ENCODE measurements at regions not wholly inside any gene's neighbourhood (a gene's known extent, or its start where the extent isn't known, plus 50 kb on each side); places are given as distances from the start of the nearest gene placed in this dataset.

- H3K4me1 ChIP-seq (ENCODE audit: control extremely low read depth in 1 of 4, control insufficient read depth in 4 of 4, insufficient read depth in 4 of 4, low read length in 3 of 4), result no peaks in the 10 kb centered on the region
- no peaks in the 10 kb centered on the region for H3K36me3 ChIP-seq (ENCODE audit: control insufficient read depth in 4 of 4, insufficient read depth in 4 of 4, low read length in 3 of 4)
- peaks cover 0 to 2% (median 0%) of the 10 kb centered on the region in 5 experiments for H3K9me3 ChIP-seq (ENCODE audit: control extremely low read depth in 1 of 5, control insufficient read depth in 4 of 5, insufficient read depth in 2 of 5, low read depth in 1 of 5, low read length in 4 of 5)
- CTCF ChIA-PET, result no interaction called here
- POLR2A ChIA-PET, result no interaction called here
- H3K27ac ChIP-seq (ENCODE audit: insufficient read depth in 1 of 2, low read depth in 1 of 2, low read length in 2 of 2, poor library complexity in 1 of 2, severe bottlenecking in 2 of 2), result no peak overlapping the region
- H3K4me3 ChIP-seq (ENCODE audit: control insufficient read depth in 1 of 7, extremely low read depth in 1 of 7, insufficient read depth in 4 of 7, low read depth in 2 of 7, low read length in 6 of 7), result no peak overlapping the region
- 50% methylated on average over 2 of the region's 6 CpGs for WGBS (ENCODE audit: insufficient coverage)
- H3K27me3 ChIP-seq (replicated peaks in 2 of 5; ENCODE audit: control insufficient read depth in 4 of 5, insufficient read depth in 5 of 5, low read length in 4 of 5), result no peaks in the 10 kb centered on the region
- DNase-seq, result peak in 2 of 3 donors; percentile 3 to 31
These were observed 164.7 kb upstream of the FAM98A start for GRCh38 chr2:33763671-33764310.

GRCh38 chr2:33762636-33763035 lies 163.5 kb upstream of the FAM98A start:
- H3K9me3 ChIP-seq (ENCODE audit: control extremely low read depth in 1 of 5, control insufficient read depth in 4 of 5, insufficient read depth in 2 of 5, low read depth in 1 of 5, low read length in 4 of 5), result peaks cover 0 to 2% (median 0%) of the 10 kb centered on the region in 5 experiments

GRCh38 chr2:33746208-33746800 lies 147.2 kb upstream of the FAM98A start:
- WGBS (ENCODE audit: insufficient coverage), result no CpG with 5 or more reads among the region's 2 CpGs
- ChIA-PET POLR2A (no interaction called here), CTCF (no interaction called here)

More at GRCh38 chr2:33762636-33763035, 163.5 kb upstream of the FAM98A start:
- H3K4me1 ChIP-seq (ENCODE audit: control extremely low read depth in 1 of 4, control insufficient read depth in 4 of 4, insufficient read depth in 4 of 4, low read length in 3 of 4), result no peaks in the 10 kb centered on the region
- 80% methylated on average over 2 of the region's 3 CpGs for WGBS (ENCODE audit: insufficient coverage)
- DNase-seq, result no peak
- H3K27me3 ChIP-seq (replicated peaks in 2 of 5; ENCODE audit: control insufficient read depth in 4 of 5, insufficient read depth in 5 of 5, low read length in 4 of 5), result no peaks in the 10 kb centered on the region
- H3K27ac ChIP-seq (ENCODE audit: insufficient read depth in 1 of 2, low read depth in 1 of 2, low read length in 2 of 2, poor library complexity in 1 of 2, severe bottlenecking in 2 of 2), result no peak overlapping the region
- H3K36me3 ChIP-seq (ENCODE audit: control insufficient read depth in 4 of 4, insufficient read depth in 4 of 4, low read length in 3 of 4), result no peaks in the 10 kb centered on the region
- ChIA-PET CTCF (no interaction called here), POLR2A (no interaction called here)
- no peak overlapping the region for H3K4me3 ChIP-seq (ENCODE audit: control insufficient read depth in 1 of 7, extremely low read depth in 1 of 7, insufficient read depth in 4 of 7, low read depth in 2 of 7, low read length in 6 of 7)

GRCh38 chr2:33735096-33735495 lies 136.0 kb upstream of the FAM98A start:
- no CpG with 5 or more reads among the region's 1 CpG for WGBS (ENCODE audit: insufficient coverage)
- no peak overlapping the region for H3K4me3 ChIP-seq (ENCODE audit: control insufficient read depth in 1 of 7, extremely low read depth in 1 of 7, insufficient read depth in 4 of 7, low read depth in 2 of 7, low read length in 6 of 7)
- ChIA-PET POLR2A (no interaction called here), CTCF (no interaction called here)
- H3K27ac ChIP-seq (ENCODE audit: insufficient read depth in 1 of 2, low read depth in 1 of 2, low read length in 2 of 2, poor library complexity in 1 of 2, severe bottlenecking in 2 of 2), result no peak overlapping the region
- no peaks in the 10 kb centered on the region for H3K9me3 ChIP-seq (ENCODE audit: control extremely low read depth in 1 of 5, control insufficient read depth in 4 of 5, insufficient read depth in 2 of 5, low read depth in 1 of 5, low read length in 4 of 5)
- no peak for DNase-seq
- no peaks in the 10 kb centered on the region for H3K4me1 ChIP-seq (ENCODE audit: control extremely low read depth in 1 of 4, control insufficient read depth in 4 of 4, insufficient read depth in 4 of 4, low read length in 3 of 4)
- H3K27me3 ChIP-seq (replicated peaks in 2 of 5; ENCODE audit: control insufficient read depth in 4 of 5, insufficient read depth in 5 of 5, low read length in 4 of 5), result no peaks in the 10 kb centered on the region
- no peaks in the 10 kb centered on the region for H3K36me3 ChIP-seq (ENCODE audit: control insufficient read depth in 4 of 4, insufficient read depth in 4 of 4, low read length in 3 of 4)

More at GRCh38 chr2:33746208-33746800, 147.2 kb upstream of the FAM98A start:
- Histone ChIP-seq H3K4me3 (ENCODE audit: control insufficient read depth in 1 of 7, extremely low read depth in 1 of 7, insufficient read depth in 4 of 7, low read depth in 2 of 7, low read length in 6 of 7) (no peak overlapping the region), H3K27me3 (replicated peaks in 2 of 5; ENCODE audit: control insufficient read depth in 4 of 5, insufficient read depth in 5 of 5, low read length in 4 of 5) (no peaks in the 10 kb centered on the region), H3K27ac (ENCODE audit: insufficient read depth in 1 of 2, low read depth in 1 of 2, low read length in 2 of 2, poor library complexity in 1 of 2, severe bottlenecking in 2 of 2) (no peak overlapping the region), H3K9me3 (ENCODE audit: control extremely low read depth in 1 of 5, control insufficient read depth in 4 of 5, insufficient read depth in 2 of 5, low read depth in 1 of 5, low read length in 4 of 5) (peaks cover 0 to 5% (median 0%) of the 10 kb centered on the region in 5 experiments), H3K4me1 (ENCODE audit: control extremely low read depth in 1 of 4, control insufficient read depth in 4 of 4, insufficient read depth in 4 of 4, low read length in 3 of 4) (no peaks in the 10 kb centered on the region), H3K36me3 (ENCODE audit: control insufficient read depth in 4 of 4, insufficient read depth in 4 of 4, low read length in 3 of 4) (no peaks in the 10 kb centered on the region)
- no peak for DNase-seq

DNA sequence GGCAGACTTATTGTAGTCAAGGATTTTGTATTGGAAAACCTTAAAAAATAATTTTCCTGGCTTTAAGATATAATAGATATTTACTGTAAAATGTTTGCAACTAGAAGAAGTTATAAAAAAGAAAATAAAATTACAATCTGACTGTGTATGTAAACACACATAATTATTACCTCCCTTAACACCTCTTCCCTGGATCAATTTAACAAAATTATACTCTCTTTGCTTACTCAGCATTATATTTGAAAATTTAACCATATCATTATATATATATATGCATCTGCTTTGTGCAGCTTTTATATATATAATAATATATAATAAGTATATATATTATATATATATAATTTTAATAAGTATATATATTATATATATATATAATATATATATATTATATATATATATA lies 131.7 kb upstream of the FAM98A start:
- Histone ChIP-seq H3K4me3 (ENCODE audit: control insufficient read depth in 1 of 7, extremely low read depth in 1 of 7, insufficient read depth in 4 of 7, low read depth in 2 of 7, low read length in 6 of 7) (no peak overlapping the region), H3K4me1 (ENCODE audit: control extremely low read depth in 1 of 4, control insufficient read depth in 4 of 4, insufficient read depth in 4 of 4, low read length in 3 of 4) (no peaks in the 10 kb centered on the region), H3K27ac (ENCODE audit: insufficient read depth in 1 of 2, low read depth in 1 of 2, low read length in 2 of 2, poor library complexity in 1 of 2, severe bottlenecking in 2 of 2) (no peak overlapping the region), H3K27me3 (replicated peaks in 2 of 5; ENCODE audit: control insufficient read depth in 4 of 5, insufficient read depth in 5 of 5, low read length in 4 of 5) (no peaks in the 10 kb centered on the region), H3K36me3 (ENCODE audit: control insufficient read depth in 4 of 4, insufficient read depth in 4 of 4, low read length in 3 of 4) (no peaks in the 10 kb centered on the region), H3K9me3 (ENCODE audit: control extremely low read depth in 1 of 5, control insufficient read depth in 4 of 5, insufficient read depth in 2 of 5, low read depth in 1 of 5, low read length in 4 of 5) (peaks cover 0 to 4% (median 3%) of the 10 kb centered on the region in 5 experiments)
- CTCF ChIA-PET, result no interaction called here
- POLR2A ChIA-PET, result no interaction called here
- DNase-seq, result no peak

DNA sequence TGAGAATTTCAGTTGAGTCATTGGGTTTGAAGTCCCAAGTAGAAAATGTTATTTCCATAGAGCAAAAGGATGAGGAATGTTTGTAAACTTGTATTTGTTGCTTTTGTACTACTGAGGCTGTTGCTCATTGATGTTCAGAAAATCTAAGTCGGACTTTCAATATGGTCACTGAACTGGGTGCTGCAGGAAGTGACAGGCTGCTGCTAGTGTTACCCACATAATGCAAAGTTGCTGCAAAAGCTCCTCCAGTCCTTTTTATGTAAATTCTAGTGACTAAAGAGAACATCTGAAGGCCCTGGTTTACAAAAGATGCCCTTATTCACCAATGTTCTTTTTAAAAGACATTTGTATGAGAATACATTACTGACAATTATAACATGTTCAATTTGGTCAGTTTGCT lies 131.1 kb upstream of the FAM98A start:
- H3K4me1 ChIP-seq (ENCODE audit: control extremely low read depth in 1 of 4, control insufficient read depth in 4 of 4, insufficient read depth in 4 of 4, low read length in 3 of 4), result no peaks in the 10 kb centered on the region
- peaks cover 0 to 4% (median 3%) of the 10 kb centered on the region in 5 experiments for H3K9me3 ChIP-seq (ENCODE audit: control extremely low read depth in 1 of 5, control insufficient read depth in 4 of 5, insufficient read depth in 2 of 5, low read depth in 1 of 5, low read length in 4 of 5)
- no peak for DNase-seq
- WGBS (ENCODE audit: insufficient coverage), result 67% methylated on average over 1 of the region's 1 CpG
- no peak overlapping the region for H3K27ac ChIP-seq (ENCODE audit: insufficient read depth in 1 of 2, low read depth in 1 of 2, low read length in 2 of 2, poor library complexity in 1 of 2, severe bottlenecking in 2 of 2)
- no peak overlapping the region for H3K4me3 ChIP-seq (ENCODE audit: control insufficient read depth in 1 of 7, extremely low read depth in 1 of 7, insufficient read depth in 4 of 7, low read depth in 2 of 7, low read length in 6 of 7)
- ChIA-PET CTCF (interaction anchor here (0.6 kb wide), 1 partner anchor 361 kb away, joined by 3 read pairs; no protein-coding TSS in a partner anchor), POLR2A (no interaction called here)
- no peaks in the 10 kb centered on the region for H3K27me3 ChIP-seq (replicated peaks in 2 of 5; ENCODE audit: control insufficient read depth in 4 of 5, insufficient read depth in 5 of 5, low read length in 4 of 5)
- no peaks in the 10 kb centered on the region for H3K36me3 ChIP-seq (ENCODE audit: control insufficient read depth in 4 of 4, insufficient read depth in 4 of 4, low read length in 3 of 4)

DNA sequence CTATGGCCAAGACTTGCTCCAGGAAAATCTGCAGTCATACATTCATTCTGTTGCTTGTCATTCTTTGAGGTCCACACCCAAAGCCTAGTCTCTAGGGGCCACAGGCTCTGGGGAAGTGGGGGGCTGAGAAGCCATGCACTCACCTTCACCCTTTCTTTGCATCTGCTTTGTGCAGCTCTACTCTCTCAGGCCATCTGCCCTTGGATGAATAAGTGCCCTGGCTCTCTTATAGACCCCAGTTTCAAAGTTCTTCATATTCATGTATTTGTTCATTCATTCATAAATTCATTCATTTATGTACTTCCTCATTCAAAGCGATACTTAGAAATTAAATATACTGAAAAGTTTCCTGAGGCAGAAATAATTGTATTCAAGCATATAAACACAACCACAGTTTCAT lies 130.3 kb upstream of the FAM98A start:
- no peak for DNase-seq
- Histone ChIP-seq H3K4me3 (ENCODE audit: control insufficient read depth in 1 of 7, extremely low read depth in 1 of 7, insufficient read depth in 4 of 7, low read depth in 2 of 7, low read length in 6 of 7) (no peak overlapping the region), H3K36me3 (ENCODE audit: control insufficient read depth in 4 of 4, insufficient read depth in 4 of 4, low read length in 3 of 4) (no peaks in the 10 kb centered on the region), H3K9me3 (ENCODE audit: control extremely low read depth in 1 of 5, control insufficient read depth in 4 of 5, insufficient read depth in 2 of 5, low read depth in 1 of 5, low read length in 4 of 5) (peaks cover 0 to 4% (median 3%) of the 10 kb centered on the region in 5 experiments), H3K27me3 (replicated peaks in 2 of 5; ENCODE audit: control insufficient read depth in 4 of 5, insufficient read depth in 5 of 5, low read length in 4 of 5) (no peaks in the 10 kb centered on the region), H3K4me1 (ENCODE audit: control extremely low read depth in 1 of 4, control insufficient read depth in 4 of 4, insufficient read depth in 4 of 4, low read length in 3 of 4) (no peaks in the 10 kb centered on the region), H3K27ac (ENCODE audit: insufficient read depth in 1 of 2, low read depth in 1 of 2, low read length in 2 of 2, poor library complexity in 1 of 2, severe bottlenecking in 2 of 2) (no peak overlapping the region)
- POLR2A ChIA-PET, result no interaction called here
- CTCF ChIA-PET, result no interaction called here
- no CpG with 5 or more reads among the region's 1 CpG for WGBS (ENCODE audit: insufficient coverage)

Data from common myeloid progenitor, CD34-positive (primary cell).